ENCODE measurements at regions not wholly inside any gene's neighbourhood (a gene's known extent, or its start where the extent isn't known, plus 50 kb on each side); places are given as distances from the start of the nearest gene placed in this dataset.

DNA sequence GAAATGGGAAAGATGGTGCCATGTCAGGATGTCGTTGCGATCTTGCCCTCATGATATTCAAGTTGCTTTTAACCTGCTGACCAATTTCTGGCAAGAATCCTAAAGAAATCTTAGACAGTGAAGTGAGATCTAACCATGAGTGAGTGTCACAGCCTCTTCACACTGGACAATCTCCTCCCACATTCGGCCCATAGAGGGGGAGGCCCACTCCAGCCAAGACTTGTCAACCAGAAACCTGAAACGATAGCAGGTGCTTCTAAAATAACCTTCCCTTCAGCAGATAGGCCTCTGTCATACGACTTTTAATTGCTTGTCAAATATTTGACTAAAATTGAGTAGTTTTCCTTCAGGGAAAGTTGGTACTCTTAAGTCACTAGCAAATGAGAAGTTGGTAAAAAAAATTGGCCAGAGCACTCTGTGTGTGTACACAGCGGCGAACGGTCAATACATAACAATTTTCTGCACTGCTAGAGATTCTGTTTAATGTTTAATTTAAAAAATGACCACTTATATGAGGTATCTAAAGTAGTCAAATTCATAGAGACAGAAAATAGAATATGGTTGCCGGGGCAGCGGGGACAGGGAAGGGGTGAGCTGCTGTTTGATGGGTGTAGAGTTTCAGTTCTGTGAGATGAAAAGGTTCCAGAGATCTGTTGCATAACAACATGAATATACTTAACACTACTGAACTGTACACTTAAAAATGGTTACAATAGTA is 110.2 kb downstream of the VAPA start:
- TF ChIP-seq POLR2AphosphoS5 (IDR thresholded peaks at IDR 0.05; ENCODE audit: borderline replicate concordance, low read depth, low read length) (no peak), EZH2 (IDR thresholded peaks at IDR 0.05) (no peak), FOXP2 (optimal IDR thresholded peaks at IDR 0.05; ENCODE audit: control extremely low read depth, extremely low read length, insufficient read depth) (no peak)
